H9 (cell line): ENCODE measurements at regions not wholly inside any gene's neighbourhood (a gene's known extent, or its start where the extent isn't known, plus 50 kb on each side); places are given as distances from the start of the nearest gene placed in this dataset.

Experiments
- DNase-seq: peaks from one replicate; pipeline ENCODE4 v3.0.0-alpha.2; 2017
- H2AFZ ChIP-seq: one replicate; pipeline ENCODE4 v1.6.1; 2013; ENCODE audit warnings: mild to moderate bottlenecking, low read length, control low read depth, moderate library complexity
- H2AK5ac ChIP-seq: 2 replicates; pipeline ENCODE4 v1.6.1; 2013; ENCODE audit warnings: low read length, control low read depth, mixed read lengths; ENCODE audit not compliant: insufficient read length
- H2BK120ac ChIP-seq: one replicate; pipeline ENCODE4 v1.6.1; 2013; ENCODE audit warnings: low read depth, mild to moderate bottlenecking, low read length, control low read depth, inconsistent platforms; ENCODE audit not compliant: poor library complexity, severe bottlenecking
- H2BK12ac ChIP-seq: 2 replicates; pipeline ENCODE4 v1.6.1; 2013; ENCODE audit warnings: low read length, control low read depth, mixed read lengths, low read depth; ENCODE audit not compliant: insufficient read length
- H2BK15ac ChIP-seq: 2 replicates; pipeline ENCODE4 v1.6.1; 2013; ENCODE audit warnings: low read depth, low read length, control low read depth
- H2BK20ac ChIP-seq: one replicate; pipeline ENCODE4 v1.6.1; 2013; ENCODE audit warnings: low read depth, mild to moderate bottlenecking, low read length, control low read depth, inconsistent platforms; ENCODE audit not compliant: poor library complexity, severe bottlenecking
- H2BK5ac ChIP-seq: 2 replicates; pipeline ENCODE4 v1.6.1; 2013; ENCODE audit warnings: low read length, control low read depth, mixed read lengths; ENCODE audit not compliant: insufficient read length
- H3K14ac ChIP-seq: 2 replicates; pipeline ENCODE4 v1.6.1; 2013; ENCODE audit warnings: low read length, control low read depth; ENCODE audit not compliant: insufficient read depth
- H3K18ac ChIP-seq: 2 replicates; pipeline ENCODE4 v1.6.1; 2013; ENCODE audit warnings: low read depth, mild to moderate bottlenecking, mixed read lengths, low read length, control low read depth; ENCODE audit not compliant: insufficient read length
- H3K23ac ChIP-seq: 2 replicates; pipeline ENCODE4 v1.6.1; 2013; ENCODE audit warnings: low read length, control low read depth, mixed read lengths, low read depth; ENCODE audit not compliant: insufficient read length
- H3K23me2 ChIP-seq: 2 replicates; pipeline ENCODE4 v1.6.1; 2013; ENCODE audit warnings: low read depth, mild to moderate bottlenecking, mixed read lengths, low read length, control low read depth; ENCODE audit not compliant: insufficient read length, poor library complexity, severe bottlenecking
- H3K27ac ChIP-seq: 2 replicates; pipeline ENCODE4 v1.5.1; 2013; ENCODE audit warnings: low read length, control low read depth, mixed read lengths, low read depth; ENCODE audit not compliant: insufficient read length
- H3K27me3 ChIP-seq: 2 replicates; pipeline ENCODE4 v1.6.1; 2013; ENCODE audit warnings: low read length, control low read depth, inconsistent platforms; ENCODE audit not compliant: insufficient read depth
- H3K4ac ChIP-seq: 2 replicates; pipeline ENCODE4 v1.6.1; 2013; ENCODE audit warnings: low read depth, mild to moderate bottlenecking, control low read depth, inconsistent platforms, low read length, moderate library complexity
- H3K4me1 ChIP-seq: 2 replicates; pipeline ENCODE4 v1.6.1; 2013; ENCODE audit warnings: low read length, control low read depth, inconsistent platforms; ENCODE audit not compliant: insufficient read depth
- H3K4me2 ChIP-seq: 2 replicates; pipeline ENCODE4 v1.6.1; 2013; ENCODE audit warnings: low read length, control low read depth, mixed read lengths; ENCODE audit not compliant: insufficient read length, insufficient read depth
- H3K56ac ChIP-seq: 2 replicates; pipeline ENCODE4 v1.6.1; 2013; ENCODE audit warnings: low read depth, mild to moderate bottlenecking, mixed read lengths, low read length, control low read depth; ENCODE audit not compliant: insufficient read length
- H3K79me1 ChIP-seq: 2 replicates; pipeline ENCODE4 v1.6.1; 2013; ENCODE audit warnings: low read depth, mild to moderate bottlenecking, moderate library complexity, low read length, control low read depth, inconsistent platforms; ENCODE audit not compliant: insufficient read depth, poor library complexity, severe bottlenecking
- H3K79me2 ChIP-seq: 2 replicates; pipeline ENCODE4 v1.6.1; 2013; ENCODE audit warnings: low read length, control low read depth, inconsistent platforms; ENCODE audit not compliant: insufficient read depth
- H3K9ac ChIP-seq: 2 replicates; pipeline ENCODE4 v1.6.1; 2013; ENCODE audit warnings: low read length, control low read depth, mixed read lengths; ENCODE audit not compliant: insufficient read length; ENCODE audit errors: extremely low read depth
- H3K9me3 ChIP-seq: one replicate; pipeline ENCODE4 v1.6.1; 2013; ENCODE audit warnings: low read depth, low read length, inconsistent platforms; ENCODE audit not compliant: control insufficient read depth
- H3T11ph ChIP-seq: one replicate; pipeline ENCODE4 v1.6.1; 2013; ENCODE audit warnings: mild to moderate bottlenecking, low read length, control low read depth, inconsistent platforms
- H4K20me1 ChIP-seq: one replicate; pipeline ENCODE4 v1.6.1; 2013; ENCODE audit not compliant: control insufficient read depth, insufficient read length, insufficient read depth
- H4K5ac ChIP-seq: 2 replicates; pipeline ENCODE4 v1.6.1; 2013; ENCODE audit warnings: low read depth, mild to moderate bottlenecking, mixed read lengths, low read length, control low read depth; ENCODE audit not compliant: insufficient read length
- H4K8ac ChIP-seq: replicated peaks from 2 replicates; pipeline ENCODE4 v1.6.1; 2013; ENCODE audit warnings: low read length, control low read depth, mixed read lengths, low read depth; ENCODE audit not compliant: insufficient read length
- H4K91ac ChIP-seq: 2 replicates; pipeline ENCODE4 v1.6.1; 2013; ENCODE audit warnings: low read depth, mild to moderate bottlenecking, moderate library complexity, mixed read lengths, low read length, control low read depth; ENCODE audit not compliant: insufficient read length
- H3K27ac Mint-ChIP-seq, 3 experiments: 2 replicates in 2 of 3; 3 replicates in 1 of 3; pipeline ENCODE4 v1.8.0; 2020 to 2021; ENCODE audit warnings: mixed read lengths in 3 of 3, mild to moderate bottlenecking in 1 of 3, moderate library complexity in 1 of 3
- H3K27me3 Mint-ChIP-seq: 2 replicates; pipeline ENCODE4 v1.8.0; 2021; ENCODE audit warnings: low read depth, mild to moderate bottlenecking, moderate library complexity, mixed read lengths
- H3K36me3 Mint-ChIP-seq, 3 experiments: 2 replicates in 2 of 3; 3 replicates in 1 of 3; pipeline ENCODE4 v1.8.0; 2020 to 2021; ENCODE audit warnings: low read depth in 3 of 3, mixed read lengths in 3 of 3; ENCODE audit not compliant: insufficient read depth in 1 of 3
- H3K4me1 Mint-ChIP-seq, 2 experiments: 2 replicates each; pipeline ENCODE4 v1.8.0; 2020; ENCODE audit warnings: mixed read lengths in 2 of 2
- H3K4me3 Mint-ChIP-seq, 2 experiments: 2 replicates in 1 of 2; 3 replicates in 1 of 2; pipeline ENCODE4 v1.8.0; 2020 to 2021; ENCODE audit warnings: mild to moderate bottlenecking in 2 of 2, mixed read lengths in 2 of 2, moderate library complexity in 1 of 2
- H3K9me3 Mint-ChIP-seq, 2 experiments: 2 replicates in 1 of 2; 3 replicates in 1 of 2; pipeline ENCODE4 v1.8.0; 2020; ENCODE audit warnings: mild to moderate bottlenecking in 2 of 2, mixed read lengths in 2 of 2, moderate library complexity in 1 of 2
- CTCF ChIP-seq: fragments of 200-600 bp; sonication (generic); conservative IDR thresholded peaks from 3 replicates; pipeline ENCODE4 v1.8.0; 2021; ENCODE audit warnings: antibody characterized with exemption, mild to moderate bottlenecking
- WGBS: extraction: QIAGEN DNeasy Blood & Tissue Kit; methylation state at CpG from one replicate; pipeline ENCODE4 v1.1.7; 2013; ENCODE audit warnings: missing lambda C conversion rate, low lambda C conversion rate, mixed read lengths; ENCODE audit not compliant: insufficient read length; ENCODE audit errors: extremely low coverage; 5-methylcytosine and 5-hydroxymethylcytosine counted together

DNA sequence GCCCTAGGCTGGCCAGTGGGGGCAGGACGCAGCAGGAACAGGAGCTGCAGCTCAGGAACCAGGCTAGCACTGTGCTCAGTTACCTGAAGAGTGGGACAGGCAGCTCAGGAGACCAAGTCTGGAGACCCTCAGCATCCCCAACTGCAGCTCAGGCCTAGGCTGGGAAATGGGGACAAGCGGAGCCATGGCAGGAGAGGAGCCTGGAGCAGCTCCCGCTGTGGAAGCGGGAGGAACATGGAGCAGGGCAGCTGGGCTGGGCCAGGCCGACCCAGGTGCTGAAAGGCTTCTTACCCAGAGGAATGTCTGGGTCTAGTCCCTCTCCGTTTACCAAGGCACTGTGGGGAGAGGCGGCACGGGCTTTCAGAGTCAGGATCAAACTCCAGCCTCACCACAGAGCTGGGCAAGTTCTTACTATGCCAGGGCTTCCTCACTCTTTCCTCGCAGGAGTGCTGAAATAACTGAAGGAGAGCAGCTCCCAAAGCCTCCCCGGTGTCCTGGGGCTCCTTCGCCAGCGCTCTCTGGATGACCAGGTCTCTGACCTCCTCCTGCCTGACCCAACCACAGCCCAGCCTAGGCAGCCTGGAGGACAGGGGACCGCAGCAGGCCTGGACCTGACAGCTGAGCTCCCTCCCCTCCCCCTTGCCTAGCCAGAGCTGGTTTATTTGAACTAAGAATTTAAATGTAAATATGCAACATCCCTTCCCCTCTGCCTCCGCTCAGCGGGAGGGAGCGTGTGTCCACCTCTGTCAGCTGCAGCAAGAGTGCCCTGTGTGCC lies 247.8 kb upstream of the SIX2 start:
- H4K8ac ChIP-seq = no peak overlapping the region
- Mint-ChIP-seq H3K36me3 (peaks cover 0 to 13% (median 2%) of the 10 kb centered on the region in 3 experiments; a peak in 3 of 7 replicates), H3K9me3 (peaks cover 5 to 6% of the 10 kb centered on the region in 2 experiments; a peak in 3 of 5 replicates), H3K4me1 (peaks cover 49 to 57% of the 10 kb centered on the region in 2 experiments), H3K4me3 (peak overlapping the region in 1 of 2 experiments; percentile 24; a peak in 2 of 5 replicates), H3K27me3 (peaks cover 2% of the 10 kb centered on the region; the same call in 1 of the 2 replicates), H3K27ac (no peak overlapping the region)
- H3K27me3 ChIP-seq = no peaks in the 10 kb centered on the region
- H3K4me2 ChIP-seq = no peak overlapping the region
- H3K18ac ChIP-seq = peak overlapping the region; percentile 41
- H3K4ac ChIP-seq = no peak overlapping the region
- no peak overlapping the region for H3K9ac ChIP-seq
- no peak overlapping the region for H2AK5ac ChIP-seq
- no peak overlapping the region for H2BK120ac ChIP-seq
- no peaks in the 10 kb centered on the region for H3K23me2 ChIP-seq
- H3K14ac ChIP-seq = peak overlapping the region; percentile 48; the same call in 1 of the 2 replicates
- no CpG with 5 or more reads among the region's 16 CpGs for WGBS
- no peak overlapping the region for H2BK15ac ChIP-seq
- no peaks in the 10 kb centered on the region for H3K79me1 ChIP-seq
- no peak for TF ChIP-seq CTCF
- H2BK20ac ChIP-seq = no peak overlapping the region
- H3K9me3 ChIP-seq = no peaks in the 10 kb centered on the region
- H4K5ac ChIP-seq = no peak overlapping the region
- H4K91ac ChIP-seq = no peak overlapping the region
- H3K79me2 ChIP-seq = no peaks in the 10 kb centered on the region
- no peaks in the 10 kb centered on the region for H4K20me1 ChIP-seq
- no peak overlapping the region for H3T11ph ChIP-seq
- H3K27ac ChIP-seq = no peak overlapping the region
- no peak overlapping the region for H2BK5ac ChIP-seq
- H3K4me1 ChIP-seq = peaks cover 11% of the 10 kb centered on the region; the same call in 1 of the 2 replicates
- DNase-seq = peak; percentile 58
- no peak overlapping the region for H3K23ac ChIP-seq
- H2BK12ac ChIP-seq = no peak overlapping the region
- H2AFZ ChIP-seq = no peak overlapping the region
- H3K56ac ChIP-seq = no peak overlapping the region
